ENCODE measurements at regions not wholly inside any gene's neighbourhood (a gene's known extent, or its start where the extent isn't known, plus 50 kb on each side); places are given as distances from the start of the nearest gene placed in this dataset.

- no peak for ATAC-seq
- Histone ChIP-seq H3K27me3 (replicated peaks in 1 of 2; ENCODE audit: control insufficient read depth in 2 of 2, insufficient read depth in 2 of 2, low read length in 1 of 2) (no peaks in the 10 kb centered on the region), H3K27ac (ENCODE audit: control insufficient read depth, insufficient read depth) (no peak overlapping the region), H3K4me1 (ENCODE audit: control insufficient read depth, insufficient read depth, low read length) (no peaks in the 10 kb centered on the region), H4K20me1 (ENCODE audit: control insufficient read depth, insufficient read depth) (no peaks in the 10 kb centered on the region), H3K9ac (ENCODE audit: control insufficient read depth, insufficient read depth, low read length) (no peak overlapping the region), H2AFZ (ENCODE audit: control insufficient read depth, low read depth, low read length) (no peak overlapping the region), H3K79me2 (ENCODE audit: control insufficient read depth, insufficient read depth, low read length) (no peaks in the 10 kb centered on the region), H3K36me3 (ENCODE audit: control insufficient read depth in 2 of 2, insufficient read depth in 2 of 2, low read length in 1 of 2) (no peaks in the 10 kb centered on the region), H3K4me2 (ENCODE audit: control insufficient read depth, insufficient read depth) (no peak overlapping the region), H3K4me3 (no peak overlapping the region), H3K9me3 (replicated peaks; ENCODE audit: control insufficient read depth, insufficient read depth, low read length) (no peaks in the 10 kb centered on the region; the same call in 2 of the 3 replicates)
- intact Hi-C loops (cut with micrococcal nuclease; ENCODE audit: unreplicated experiment) (no loop called here), in situ Hi-C loops (cut with MboI) (no loop called here)
- no peak for DNase-seq (ENCODE audit: low read depth, low spot score)
- no peak for FAIRE-seq
- CTCF ChIA-PET, result interaction anchor here (1.6 kb wide), 1 partner anchor 20 kb away, joined by 3 read pairs; no protein-coding TSS in a partner anchor
- no TSS peak for BruUV-seq (replicated peaks)
- TF ChIP-seq REST (IDR thresholded peaks at IDR 0.05; ENCODE audit: low read depth, low read length) (no peak), RUNX3 (IDR thresholded peaks at IDR 0.05; ENCODE audit: low read length) (no peak), SUZ12 (IDR thresholded peaks at IDR 0.05; ENCODE audit: unreplicated experiment) (no peak), NFIC (IDR thresholded peaks at IDR 0.05; ENCODE audit: low read depth, low read length) (no peak), FOXM1 (IDR thresholded peaks at IDR 0.05; ENCODE audit: low read depth, low read length) (no peak), ZNF274 (IDR thresholded peaks at IDR 0.05; ENCODE audit: insufficient read depth, insufficient read length) (no peak), ATF3 (IDR thresholded peaks at IDR 0.05; ENCODE audit: borderline replicate concordance, extremely low read depth, low read depth, low read length) (no peak), SIX5 (IDR thresholded peaks at IDR 0.05; ENCODE audit: low read depth, low read length, severe bottlenecking) (no peak), RELA (IDR thresholded peaks at IDR 0.05; ENCODE audit: borderline replicate concordance, partially characterized antibody) (no peak), SMC3 (IDR thresholded peaks at IDR 0.05; ENCODE audit: borderline replicate concordance, low read length) (no peak), ZBED1 (IDR thresholded peaks at IDR 0.05; ENCODE audit: borderline replicate concordance) (no peak), NFYB (IDR thresholded peaks at IDR 0.05; ENCODE audit: insufficient read depth, low read depth, low read length) (no peak), MTA3 (IDR thresholded peaks at IDR 0.05; ENCODE audit: borderline replicate concordance, low read length) (no peak), HCFC1 (IDR thresholded peaks at IDR 0.05; ENCODE audit: low read length) (no peak)
- POLR2A ChIA-PET, result no interaction called here
- RAD21 ChIA-PET (ENCODE audit: unreplicated experiment), result no interaction called here
- 15% methylated on average over 6 of the region's 6 CpGs for WGBS (ENCODE audit: insufficient coverage, insufficient replicate concordance, low lambda C conversion rate, missing lambda C conversion rate)
- SMC1A ChIA-PET (ENCODE audit: uncharacterized antibody, unreplicated experiment), result interaction anchor here (0.6 to 1.8 kb wide), 3 partner anchors 8 to 360 kb away, joined by 3 to 7 read pairs (median 3); no protein-coding TSS in a partner anchor
These were observed 50.8 kb upstream of the JAG1 start for GRCh38 chr20:10724449-10725173.

Data from GM12878 (cell line).